ENCODE measurements at regions not wholly inside any gene's neighbourhood (a gene's known extent, or its start where the extent isn't known, plus 50 kb on each side); places are given as distances from the start of the nearest gene placed in this dataset.

DNA sequence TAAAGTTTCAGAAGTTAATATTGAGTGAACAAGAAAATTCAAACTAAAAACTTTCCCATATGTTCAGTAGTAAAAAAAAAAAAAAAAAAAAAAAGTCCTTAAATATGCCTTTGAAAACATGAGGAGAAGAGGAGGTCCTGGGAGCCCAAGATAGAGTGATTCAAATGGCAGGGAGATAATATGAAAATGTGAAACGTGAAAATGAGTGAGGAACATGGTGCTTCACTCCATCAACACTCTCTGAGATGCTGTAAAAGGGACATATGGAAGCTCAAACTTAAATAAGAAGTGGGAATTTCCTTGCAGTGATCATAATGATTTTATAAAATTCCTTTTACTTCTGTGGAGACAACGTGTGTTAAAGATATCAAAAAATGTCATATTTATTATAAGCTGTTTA, 423.9 kb downstream of the PABPC4L start:
- no CpG with 5 or more reads among the region's 2 CpGs for WGBS (ENCODE audit: extremely low coverage, insufficient coverage, insufficient read length)

DNA sequence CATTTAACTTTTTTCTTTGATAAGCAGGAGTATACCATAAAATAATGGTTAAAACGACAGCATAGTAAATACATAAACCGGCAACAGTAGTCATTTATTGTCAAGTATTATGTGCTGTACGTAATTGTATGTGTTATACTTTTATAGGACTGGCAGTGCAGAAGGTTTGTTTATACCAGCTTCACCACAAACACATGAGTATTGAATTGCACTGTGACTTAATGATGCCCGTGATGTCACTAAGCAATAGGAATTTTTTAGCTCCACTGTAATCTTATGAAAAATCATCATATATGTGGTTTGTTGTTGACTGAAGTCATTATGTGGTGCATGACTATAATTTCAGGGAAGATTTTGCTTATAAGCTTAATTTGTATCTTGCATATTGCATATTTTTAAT, 424.6 kb downstream of the PABPC4L start:
- H3K4me1 ChIP-seq (ENCODE audit: control insufficient read depth in 1 of 2, insufficient read depth in 2 of 2, low read length in 2 of 2) = no peaks in the 10 kb centered on the region
- H2BK120ac ChIP-seq (ENCODE audit: insufficient read depth, low read length, poor library complexity) = no peak overlapping the region
- H4K91ac ChIP-seq (ENCODE audit: low read depth, low read length) = no peak overlapping the region
- no peak overlapping the region for H3K23ac ChIP-seq (ENCODE audit: low read length)
- H3K9ac ChIP-seq (ENCODE audit: low read length) = no peak overlapping the region
- H2AK5ac ChIP-seq (ENCODE audit: low read length) = no peak overlapping the region
- no peaks in the 10 kb centered on the region for H3K9me3 ChIP-seq (ENCODE audit: insufficient read depth, low read depth, low read length)
- no peak overlapping the region for H3K4me3 ChIP-seq (ENCODE audit: low read depth, low read length)
- no peak overlapping the region for H2BK5ac ChIP-seq (ENCODE audit: low read depth, low read length, poor library complexity)
- H2BK12ac ChIP-seq (ENCODE audit: low read length) = no peak overlapping the region
- no peak overlapping the region for H4K8ac ChIP-seq (ENCODE audit: low read depth, low read length)
- no peaks in the 10 kb centered on the region for H3K79me2 ChIP-seq (ENCODE audit: control insufficient read depth, insufficient read depth, low read length, poor library complexity)
- no peak overlapping the region for H3K18ac ChIP-seq (ENCODE audit: low read length)
- no peak overlapping the region for H3K4me2 ChIP-seq (ENCODE audit: low read length)
- H3K36me3 ChIP-seq (ENCODE audit: control insufficient read depth in 1 of 2, insufficient read depth in 2 of 2, low read length in 2 of 2) = no peaks in the 10 kb centered on the region
- H3K79me1 ChIP-seq (ENCODE audit: low read length) = no peaks in the 10 kb centered on the region
- no peak for DNase-seq
- H3K27me3 ChIP-seq (ENCODE audit: insufficient read depth, low read length) = no peaks in the 10 kb centered on the region
- no peak overlapping the region for H3K14ac ChIP-seq (ENCODE audit: low read length)
- H4K12ac ChIP-seq (ENCODE audit: low read depth, low read length) = no peak overlapping the region
- H3K27ac ChIP-seq (ENCODE audit: low read depth, low read length) = no peak overlapping the region
- H3K4ac ChIP-seq (ENCODE audit: low read depth, low read length) = no peak overlapping the region
- no CpG with 5 or more reads among the region's 4 CpGs for WGBS (ENCODE audit: extremely low coverage, insufficient coverage, insufficient read length)
- H2AFZ ChIP-seq (ENCODE audit: insufficient read depth, low read length, poor library complexity) = no peak overlapping the region

More for the DNA sequence above, 423.9 kb downstream of the PABPC4L start:
- H4K91ac ChIP-seq (ENCODE audit: low read depth, low read length) = no peak overlapping the region
- H3K27ac ChIP-seq (ENCODE audit: low read depth, low read length) = no peak overlapping the region
- H3K27me3 ChIP-seq (ENCODE audit: insufficient read depth, low read length) = no peaks in the 10 kb centered on the region
- H3K9me3 ChIP-seq (ENCODE audit: insufficient read depth, low read depth, low read length) = no peaks in the 10 kb centered on the region
- no peaks in the 10 kb centered on the region for H3K79me1 ChIP-seq (ENCODE audit: low read length)
- H2BK12ac ChIP-seq (ENCODE audit: low read length) = no peak overlapping the region
- no peak overlapping the region for H3K9ac ChIP-seq (ENCODE audit: low read length)
- no peak overlapping the region for H3K4ac ChIP-seq (ENCODE audit: low read depth, low read length)
- H3K4me1 ChIP-seq (ENCODE audit: control insufficient read depth in 1 of 2, insufficient read depth in 2 of 2, low read length in 2 of 2) = no peaks in the 10 kb centered on the region
- H2AFZ ChIP-seq (ENCODE audit: insufficient read depth, low read length, poor library complexity) = no peak overlapping the region
- no peak overlapping the region for H4K12ac ChIP-seq (ENCODE audit: low read depth, low read length)
- H3K36me3 ChIP-seq (ENCODE audit: control insufficient read depth in 1 of 2, insufficient read depth in 2 of 2, low read length in 2 of 2) = no peaks in the 10 kb centered on the region
- no peak overlapping the region for H3K18ac ChIP-seq (ENCODE audit: low read length)
- no peaks in the 10 kb centered on the region for H3K79me2 ChIP-seq (ENCODE audit: control insufficient read depth, insufficient read depth, low read length, poor library complexity)
- no peak for DNase-seq
- H2BK5ac ChIP-seq (ENCODE audit: low read depth, low read length, poor library complexity) = no peak overlapping the region
- no peak overlapping the region for H3K4me3 ChIP-seq (ENCODE audit: low read depth, low read length)
- no peak overlapping the region for H2BK120ac ChIP-seq (ENCODE audit: insufficient read depth, low read length, poor library complexity)
- no peak overlapping the region for H3K23ac ChIP-seq (ENCODE audit: low read length)
- H4K8ac ChIP-seq (ENCODE audit: low read depth, low read length) = no peak overlapping the region
- H3K4me2 ChIP-seq (ENCODE audit: low read length) = no peak overlapping the region
- no peak overlapping the region for H3K14ac ChIP-seq (ENCODE audit: low read length)
- H2AK5ac ChIP-seq (ENCODE audit: low read length) = no peak overlapping the region

DNA sequence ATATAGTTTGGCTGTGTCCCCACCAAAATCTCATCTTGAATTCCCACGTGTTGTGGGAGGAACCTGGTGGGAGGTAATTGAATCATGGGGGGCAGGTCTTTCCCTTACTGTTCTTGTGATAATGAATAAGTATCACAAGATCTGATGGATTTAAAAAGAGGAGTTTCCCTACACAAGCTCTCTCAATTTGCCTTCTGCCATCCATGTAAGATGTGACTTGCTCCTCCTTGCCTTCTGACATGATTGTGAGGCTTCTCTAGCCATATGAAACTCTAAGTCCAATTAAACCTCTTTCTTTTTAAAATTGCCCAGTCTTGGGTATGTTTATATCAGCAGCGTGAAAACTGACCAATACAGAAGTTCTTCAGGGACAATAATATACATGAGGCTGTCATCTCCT, 425.1 kb downstream of the PABPC4L start:
- Histone ChIP-seq H3K4me1 (ENCODE audit: control insufficient read depth in 1 of 2, insufficient read depth in 2 of 2, low read length in 2 of 2) (no peaks in the 10 kb centered on the region), H2AFZ (ENCODE audit: insufficient read depth, low read length, poor library complexity) (no peak overlapping the region), H3K14ac (ENCODE audit: low read length) (no peak overlapping the region), H2BK5ac (ENCODE audit: low read depth, low read length, poor library complexity) (no peak overlapping the region), H3K27ac (ENCODE audit: low read depth, low read length) (no peak overlapping the region), H3K27me3 (ENCODE audit: insufficient read depth, low read length) (no peaks in the 10 kb centered on the region), H3K4me3 (ENCODE audit: low read depth, low read length) (no peak overlapping the region), H2BK12ac (ENCODE audit: low read length) (no peak overlapping the region), H3K9me3 (ENCODE audit: insufficient read depth, low read depth, low read length) (peaks cover 2% of the 10 kb centered on the region), H4K12ac (ENCODE audit: low read depth, low read length) (no peak overlapping the region), H3K18ac (ENCODE audit: low read length) (no peak overlapping the region), H3K9ac (ENCODE audit: low read length) (no peak overlapping the region), H3K23ac (ENCODE audit: low read length) (no peak overlapping the region), H3K4ac (ENCODE audit: low read depth, low read length) (no peak overlapping the region), H3K79me1 (ENCODE audit: low read length) (no peaks in the 10 kb centered on the region), H4K8ac (ENCODE audit: low read depth, low read length) (no peak overlapping the region), H3K79me2 (ENCODE audit: control insufficient read depth, insufficient read depth, low read length, poor library complexity) (no peaks in the 10 kb centered on the region), H3K4me2 (ENCODE audit: low read length) (no peak overlapping the region), H4K91ac (ENCODE audit: low read depth, low read length) (no peak overlapping the region), H3K36me3 (ENCODE audit: control insufficient read depth in 1 of 2, insufficient read depth in 2 of 2, low read length in 2 of 2) (no peaks in the 10 kb centered on the region), H2BK120ac (ENCODE audit: insufficient read depth, low read length, poor library complexity) (no peak overlapping the region), H2AK5ac (ENCODE audit: low read length) (no peak overlapping the region)
- DNase-seq = no peak
- WGBS (ENCODE audit: extremely low coverage, insufficient coverage, insufficient read length) = no CpG with 5 or more reads among the region's 2 CpGs

DNA sequence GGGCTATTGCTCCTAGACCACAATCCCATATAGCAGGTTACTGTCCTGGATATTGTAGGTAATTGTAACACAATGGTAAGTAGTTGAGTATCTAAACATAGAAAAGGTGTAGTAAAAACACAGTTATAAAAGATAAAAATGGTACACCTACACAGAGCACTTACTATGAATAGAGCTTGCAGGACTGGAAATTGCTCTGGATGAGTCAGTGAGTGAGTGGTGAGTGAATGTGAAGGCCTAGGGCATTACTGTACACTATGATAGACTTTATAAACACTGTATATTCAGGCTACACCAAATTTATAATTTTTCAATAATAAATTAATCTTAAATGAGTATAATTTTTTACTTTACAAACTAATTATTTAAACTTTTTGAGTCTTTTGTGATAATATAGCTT, 425.7 kb downstream of the PABPC4L start:
- Histone ChIP-seq H3K4me1 (ENCODE audit: control insufficient read depth in 1 of 2, insufficient read depth in 2 of 2, low read length in 2 of 2) (no peaks in the 10 kb centered on the region), H3K4me3 (ENCODE audit: low read depth, low read length) (no peak overlapping the region), H2BK12ac (ENCODE audit: low read length) (no peak overlapping the region), H4K12ac (ENCODE audit: low read depth, low read length) (no peak overlapping the region), H3K4me2 (ENCODE audit: low read length) (no peak overlapping the region), H3K23ac (ENCODE audit: low read length) (no peak overlapping the region), H3K79me1 (ENCODE audit: low read length) (no peaks in the 10 kb centered on the region), H3K36me3 (ENCODE audit: control insufficient read depth in 1 of 2, insufficient read depth in 2 of 2, low read length in 2 of 2) (no peaks in the 10 kb centered on the region), H2AK5ac (ENCODE audit: low read length) (no peak overlapping the region), H3K9me3 (ENCODE audit: insufficient read depth, low read depth, low read length) (peaks cover 5% of the 10 kb centered on the region), H4K91ac (ENCODE audit: low read depth, low read length) (no peak overlapping the region), H3K9ac (ENCODE audit: low read length) (no peak overlapping the region), H3K27ac (ENCODE audit: low read depth, low read length) (no peak overlapping the region), H2BK120ac (ENCODE audit: insufficient read depth, low read length, poor library complexity) (no peak overlapping the region), H3K18ac (ENCODE audit: low read length) (no peak overlapping the region), H2AFZ (ENCODE audit: insufficient read depth, low read length, poor library complexity) (no peak overlapping the region), H3K79me2 (ENCODE audit: control insufficient read depth, insufficient read depth, low read length, poor library complexity) (no peaks in the 10 kb centered on the region), H4K8ac (ENCODE audit: low read depth, low read length) (no peak overlapping the region), H3K27me3 (ENCODE audit: insufficient read depth, low read length) (no peaks in the 10 kb centered on the region), H2BK5ac (ENCODE audit: low read depth, low read length, poor library complexity) (no peak overlapping the region), H3K4ac (ENCODE audit: low read depth, low read length) (no peak overlapping the region), H3K14ac (ENCODE audit: low read length) (no peak overlapping the region)
- no peak for DNase-seq
